ENCODE measurements at regions not wholly inside any gene's neighbourhood (a gene's known extent, or its start where the extent isn't known, plus 50 kb on each side); places are given as distances from the start of the nearest gene placed in this dataset.
"Not testable (repeated sequence)": the region's sequence is repeated elsewhere in the genome, so short reads cannot be mapped to it uniquely, and the experiment has no call there.

GRCh38 chr2:234695981-234696380 is 199.1 kb upstream of the ARL4C start:
- no peak for DNase-seq (ENCODE audit: low read depth in 1 of 2, low spot score in 1 of 2)

DNA sequence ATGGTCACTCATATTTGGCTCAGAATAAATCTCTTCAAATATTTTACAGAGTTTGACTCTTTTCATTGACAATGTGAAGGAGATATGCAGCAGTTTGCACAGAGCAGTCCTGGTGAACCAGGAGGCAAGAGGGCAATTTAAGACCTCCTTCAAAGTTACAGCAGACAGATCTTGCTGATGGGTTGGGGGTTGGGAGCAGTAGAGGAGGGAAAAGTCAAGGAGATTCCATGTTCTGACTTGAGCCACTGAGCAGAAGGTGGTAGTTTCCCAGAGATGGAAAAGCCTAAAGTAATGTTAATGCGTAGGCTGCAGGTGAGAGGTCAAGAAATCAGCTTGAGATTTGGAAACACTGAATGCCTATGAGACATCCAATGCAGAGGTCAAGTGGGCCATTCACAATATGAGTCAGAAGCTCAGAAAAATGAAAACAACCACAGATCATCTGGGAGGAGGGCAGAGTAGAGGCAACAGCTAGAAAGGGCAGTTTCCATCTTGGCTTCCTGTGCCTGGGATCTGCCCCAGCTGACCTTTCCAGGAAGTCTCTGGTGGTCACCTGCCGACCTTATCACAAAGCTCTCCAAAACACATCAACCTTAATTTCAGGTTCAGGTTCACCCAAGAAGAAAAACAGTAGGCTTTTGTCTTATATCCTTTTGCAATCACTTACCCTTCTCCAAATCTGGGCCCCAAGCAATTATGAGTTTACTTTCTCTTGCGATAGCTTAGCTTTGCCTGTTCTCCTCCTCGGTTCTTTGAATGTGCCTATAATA is 197.5 kb upstream of the ARL4C start:
- no peak for DNase-seq (ENCODE audit: low read depth in 1 of 2, low spot score in 1 of 2)

GRCh38 chr2:234693681-234694190 is 196.9 kb upstream of the ARL4C start:
- not testable (repeated sequence) for DNase-seq (ENCODE audit: low read depth in 1 of 2, low spot score in 1 of 2)

- not testable (repeated sequence) for DNase-seq (ENCODE audit: low read depth in 1 of 2, low spot score in 1 of 2)
Observed at GRCh38 chr2:234693191-234693590, 196.3 kb upstream of the ARL4C start.

- no peak for DNase-seq (ENCODE audit: low read depth in 1 of 2, low spot score in 1 of 2)
Observed at GRCh38 chr2:234691968-234692955, 195.4 kb upstream of the ARL4C start.

DNA sequence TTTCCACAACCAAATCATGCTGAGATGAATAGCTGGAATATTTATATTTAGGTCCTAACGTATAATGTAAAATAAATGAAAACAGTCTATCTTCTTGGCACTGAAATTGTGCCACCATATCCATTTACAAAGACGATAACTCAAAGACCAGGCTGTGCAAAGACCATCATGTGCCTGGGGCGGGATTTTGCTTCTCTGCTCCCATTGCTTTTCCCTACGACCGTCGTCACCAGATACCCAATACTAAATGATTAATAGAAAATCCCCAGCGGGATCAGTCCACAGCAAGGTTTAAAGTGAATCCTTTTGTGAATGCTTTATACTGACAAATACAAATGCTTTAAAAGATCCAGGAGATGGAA is 194.3 kb upstream of the ARL4C start:
- DNase-seq (ENCODE audit: low read depth in 1 of 2, low spot score in 1 of 2) = no peak

DNA sequence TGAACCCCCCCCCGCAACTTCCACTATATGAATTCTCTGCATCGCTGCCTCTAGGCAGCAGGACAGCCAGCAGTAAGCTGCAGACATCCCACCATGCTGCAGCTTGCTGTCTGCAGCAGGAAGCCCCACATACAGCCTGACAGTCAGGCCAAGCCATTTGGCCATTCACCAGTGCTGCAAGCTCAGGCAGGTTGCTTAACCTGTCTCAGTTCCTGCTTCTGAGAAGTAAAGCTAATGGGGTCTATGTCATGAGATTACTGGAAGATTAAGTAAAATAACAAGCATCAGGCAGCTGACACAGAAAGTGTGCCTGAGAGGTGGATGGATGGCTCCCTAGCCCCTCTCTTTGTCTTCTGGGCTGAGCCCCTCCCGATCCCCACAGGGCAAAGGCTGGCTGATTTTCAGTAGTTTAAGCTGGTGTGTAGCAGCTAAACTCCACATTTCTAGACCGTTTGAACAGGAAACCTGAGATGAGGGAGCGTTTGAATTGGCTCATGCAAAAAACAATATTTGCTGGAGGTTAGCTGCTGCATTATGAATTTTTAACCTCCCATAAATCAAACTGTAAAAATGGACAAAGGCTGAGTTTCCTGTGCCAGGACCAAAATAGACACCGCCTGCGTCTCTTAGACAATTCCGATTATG is 193.8 kb upstream of the ARL4C start:
- DNase-seq (ENCODE audit: low read depth in 1 of 2, low spot score in 1 of 2) = no peak

DNA sequence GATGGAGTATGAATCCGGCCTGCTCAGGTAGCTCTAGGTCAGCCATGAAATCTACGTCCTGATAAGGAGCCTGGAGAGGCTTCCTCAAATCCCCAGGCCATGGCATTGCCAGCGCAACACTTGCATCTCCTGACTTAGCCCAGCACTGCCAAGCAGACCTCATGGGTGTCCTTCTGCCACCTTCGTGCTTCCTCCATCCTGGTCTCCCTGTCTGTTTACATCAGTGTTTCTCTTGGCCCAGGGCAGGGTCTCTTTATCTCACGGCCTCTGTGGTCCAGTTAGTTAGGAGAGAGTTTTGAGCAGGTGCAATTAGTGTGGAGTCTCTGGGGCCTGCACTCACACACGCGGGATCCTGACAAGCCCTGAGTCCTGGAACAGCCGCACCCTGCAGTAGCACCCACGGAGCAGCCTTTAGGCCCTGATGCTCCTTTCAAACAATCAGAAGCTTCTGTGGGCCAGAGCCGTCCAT is 193.1 kb upstream of the ARL4C start:
- DNase-seq (ENCODE audit: low read depth in 1 of 2, low spot score in 1 of 2) = no peak

DNA sequence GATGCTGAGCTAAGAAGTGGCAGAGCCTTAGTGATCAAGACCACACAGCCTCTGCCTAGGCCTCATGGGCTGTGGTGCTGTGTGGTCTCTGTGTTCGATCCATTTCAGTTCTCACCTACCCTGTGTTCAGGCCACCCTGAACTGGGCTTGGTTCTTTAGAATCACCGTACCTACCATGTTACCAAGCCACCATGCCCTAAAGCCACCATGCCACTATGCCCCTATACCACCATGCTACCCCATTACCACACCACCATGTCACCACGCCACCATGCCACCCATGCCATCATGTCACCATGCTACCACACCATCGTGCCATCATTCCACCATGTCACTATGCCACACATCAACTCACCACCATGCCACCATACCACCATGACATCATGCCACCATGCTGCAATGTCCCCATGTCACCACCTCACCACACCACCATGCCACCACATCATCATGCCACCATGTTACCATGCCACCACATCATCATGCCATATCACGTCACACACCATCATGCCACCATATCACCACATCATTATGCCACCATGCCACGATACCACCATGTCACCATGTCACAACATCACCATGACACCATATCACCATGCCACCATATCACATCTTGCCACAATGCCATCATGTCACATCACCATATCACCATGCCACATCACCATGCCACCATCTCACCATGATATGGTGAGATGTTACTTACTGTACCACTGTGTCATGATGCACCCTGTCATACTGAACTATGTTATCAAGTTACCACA is 191.0 kb upstream of the ARL4C start:
- no peak for DNase-seq (ENCODE audit: low read depth in 1 of 2, low spot score in 1 of 2)

DNA sequence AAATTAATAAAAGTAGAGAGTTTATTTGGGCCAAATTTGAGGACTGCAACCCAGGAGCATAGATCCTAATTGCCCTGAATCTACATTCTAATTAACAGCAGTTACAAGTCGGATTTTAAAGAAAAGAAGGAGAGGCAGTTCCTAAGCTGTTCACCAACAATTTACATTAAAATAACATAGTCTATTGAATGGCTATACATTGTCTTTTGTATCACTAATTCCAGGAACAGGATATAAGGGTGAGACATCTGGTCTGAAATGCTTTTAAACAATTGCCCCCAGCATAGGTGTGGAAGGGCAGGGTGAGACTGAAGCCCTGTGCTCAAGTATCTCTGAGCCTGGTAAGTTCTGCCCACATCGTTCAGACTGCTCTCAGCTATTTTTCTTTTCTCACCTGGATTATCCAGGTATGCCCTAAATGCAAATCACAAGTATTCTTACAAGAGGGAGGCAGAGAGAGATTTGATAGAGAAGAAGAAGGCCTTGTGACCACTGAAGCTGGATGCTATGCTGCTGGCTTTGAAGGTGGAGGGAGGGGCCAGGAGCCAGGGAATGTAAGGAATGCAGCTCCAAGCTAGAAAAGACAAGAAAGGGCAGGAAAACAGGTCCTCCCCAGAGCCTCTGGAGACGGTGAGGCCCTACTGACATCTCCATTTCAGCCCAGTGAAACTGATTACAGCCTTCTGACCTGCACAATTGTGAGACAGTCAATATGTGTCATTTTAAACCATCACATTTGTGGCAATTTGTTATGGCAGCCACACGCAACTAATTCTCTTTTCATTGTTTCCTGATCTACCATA is 189.4 kb upstream of the ARL4C start:
- no peak for DNase-seq (ENCODE audit: low read depth in 1 of 2, low spot score in 1 of 2)

DNA sequence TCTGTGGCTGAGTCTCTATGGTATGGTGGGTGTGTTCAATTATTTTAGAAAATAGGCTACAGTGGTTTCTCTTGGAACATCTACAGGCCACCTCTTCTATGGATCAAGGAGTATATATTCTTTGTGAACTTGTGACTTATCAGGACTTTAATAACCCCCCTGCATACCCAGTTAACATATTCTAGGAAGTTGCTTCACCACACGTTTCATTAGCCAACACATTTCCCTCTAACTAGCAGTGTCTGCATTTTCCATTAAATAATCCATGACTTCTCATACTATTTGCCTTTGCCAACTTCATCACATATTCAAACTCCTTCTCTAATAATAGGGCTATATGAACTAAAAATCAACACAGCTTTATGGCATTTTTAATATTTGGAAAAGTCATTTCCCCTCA is 187.6 kb upstream of the ARL4C start:
- DNase-seq (ENCODE audit: low read depth in 1 of 2, low spot score in 1 of 2) = no peak

GRCh38 chr2:234683950-234684349 is 187.1 kb upstream of the ARL4C start:
- no peak for DNase-seq (ENCODE audit: low read depth in 1 of 2, low spot score in 1 of 2)

- DNase-seq (ENCODE audit: low read depth in 1 of 2, low spot score in 1 of 2) = no peak
Observed at GRCh38 chr2:234682492-234683228, 185.8 kb upstream of the ARL4C start.

- DNase-seq (ENCODE audit: low read depth in 1 of 2, low spot score in 1 of 2) = no peak
Observed at GRCh38 chr2:234680688-234681619, 184.1 kb upstream of the ARL4C start.

- DNase-seq (ENCODE audit: low read depth in 1 of 2, low spot score in 1 of 2) = no peak
Observed at GRCh38 chr2:234679741-234680687, 183.1 kb upstream of the ARL4C start.

GRCh38 chr2:234679301-234679740 is 182.4 kb upstream of the ARL4C start:
- DNase-seq (ENCODE audit: low read depth in 1 of 2, low spot score in 1 of 2) = no peak

DNA sequence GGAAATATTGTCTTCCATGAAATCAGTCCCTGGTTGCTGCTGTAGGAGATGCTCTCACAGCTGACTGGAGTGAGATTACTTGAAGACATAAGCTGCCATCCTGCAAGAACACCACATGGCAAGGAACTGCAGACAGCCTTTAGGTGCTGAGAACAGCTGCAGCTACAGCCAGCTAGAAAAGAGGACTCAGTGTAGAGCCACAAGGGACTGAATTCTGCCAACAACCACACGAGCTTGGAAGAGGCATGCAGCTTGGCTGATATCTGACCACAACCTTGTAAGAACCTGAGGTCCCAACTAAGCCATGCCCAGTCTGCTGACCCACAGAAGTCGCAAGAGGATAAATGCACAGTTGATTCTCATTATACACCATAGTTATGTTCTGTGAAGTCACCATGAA is 181.8 kb upstream of the ARL4C start:
- DNase-seq (ENCODE audit: low read depth in 1 of 2, low spot score in 1 of 2) = no peak

All from activated T-helper 1 cell treated with anti-CD3 and anti-CD28 coated beads, Interleukin-2, amount 50 U/mL, for 16 hours (primary cell).